Right lobe of liver (tissue), 4 donors: ENCODE measurements at regions not wholly inside any gene's neighbourhood (a gene's known extent, or its start where the extent isn't known, plus 50 kb on each side); places are given as distances from the start of the nearest gene placed in this dataset.
"Not testable (repeated sequence)": the region's sequence is repeated elsewhere in the genome, so short reads cannot be mapped to it uniquely, and the experiment has no call there.

Experiments
- POLR2A ChIP-seq: fragments of 450-650 bp; IDR thresholded peaks from one replicate; pipeline ENCODE4 v1.6.1; 2017; ENCODE audit warnings: antibody characterized with exemption, mild to moderate bottlenecking
- TF ChIP-seq, protein P1 (sequence below), 4 donors: fragments of 200-600 bp in 3 of 4; fragments of 450-650 bp in 1 of 4; IDR thresholded peaks; one replicate each; pipeline versions ENCODE4 v1.5.1 to v1.8.0; 2016 to 2022; ENCODE audit warnings: antibody characterized with exemption in 4 of 4, mild to moderate bottlenecking in 2 of 4
- donor health status: DM: no; HTN: no; CAD: no.
- donor health status: DM: no; HTN: no; CAD: no.
- donor health status: DM: no; HTN: yes; CAD: no.

DNA sequence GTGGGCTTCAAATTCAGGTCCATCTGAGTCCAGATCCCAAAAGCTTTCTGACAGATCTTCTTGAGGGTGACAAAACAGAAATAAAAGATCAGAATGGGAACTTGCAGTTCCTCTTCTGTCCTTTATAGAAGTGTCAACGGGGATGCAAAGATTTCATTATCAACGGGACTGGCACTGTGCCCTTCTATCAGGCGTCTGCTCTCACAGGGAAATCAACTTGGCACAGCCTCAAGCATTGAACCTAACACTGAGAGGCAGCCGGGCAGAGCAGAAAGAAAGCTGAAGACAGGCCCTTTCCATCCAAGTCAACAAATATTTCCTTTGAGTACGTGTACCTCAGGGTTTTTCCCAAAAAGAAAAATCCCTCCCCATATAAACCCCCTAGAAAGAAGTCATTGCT lies 136.4 kb upstream of the RRN3 start:
- TF ChIP-seq, protein P1, sequence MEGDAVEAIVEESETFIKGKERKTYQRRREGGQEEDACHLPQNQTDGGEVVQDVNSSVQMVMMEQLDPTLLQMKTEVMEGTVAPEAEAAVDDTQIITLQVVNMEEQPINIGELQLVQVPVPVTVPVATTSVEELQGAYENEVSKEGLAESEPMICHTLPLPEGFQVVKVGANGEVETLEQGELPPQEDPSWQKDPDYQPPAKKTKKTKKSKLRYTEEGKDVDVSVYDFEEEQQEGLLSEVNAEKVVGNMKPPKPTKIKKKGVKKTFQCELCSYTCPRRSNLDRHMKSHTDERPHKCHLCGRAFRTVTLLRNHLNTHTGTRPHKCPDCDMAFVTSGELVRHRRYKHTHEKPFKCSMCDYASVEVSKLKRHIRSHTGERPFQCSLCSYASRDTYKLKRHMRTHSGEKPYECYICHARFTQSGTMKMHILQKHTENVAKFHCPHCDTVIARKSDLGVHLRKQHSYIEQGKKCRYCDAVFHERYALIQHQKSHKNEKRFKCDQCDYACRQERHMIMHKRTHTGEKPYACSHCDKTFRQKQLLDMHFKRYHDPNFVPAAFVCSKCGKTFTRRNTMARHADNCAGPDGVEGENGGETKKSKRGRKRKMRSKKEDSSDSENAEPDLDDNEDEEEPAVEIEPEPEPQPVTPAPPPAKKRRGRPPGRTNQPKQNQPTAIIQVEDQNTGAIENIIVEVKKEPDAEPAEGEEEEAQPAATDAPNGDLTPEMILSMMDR (IDR thresholded peaks at IDR 0.05), result not testable (repeated sequence)
- not testable (repeated sequence) for TF ChIP-seq POLR2A
